Right lobe of liver (tissue), 4 donors: ENCODE measurements at regions not wholly inside any gene's neighbourhood (a gene's known extent, or its start where the extent isn't known, plus 50 kb on each side); places are given as distances from the start of the nearest gene placed in this dataset.

Experiments
- POLR2A ChIP-seq: fragments of 450-650 bp; IDR thresholded peaks from one replicate; pipeline ENCODE4 v1.6.1; 2017; ENCODE audit warnings: antibody characterized with exemption, mild to moderate bottlenecking
- TF ChIP-seq, protein P1 (sequence below), 4 donors: fragments of 200-600 bp in 3 of 4; fragments of 450-650 bp in 1 of 4; IDR thresholded peaks; one replicate each; pipeline versions ENCODE4 v1.5.1 to v1.8.0; 2016 to 2022; ENCODE audit warnings: antibody characterized with exemption in 4 of 4, mild to moderate bottlenecking in 2 of 4
- donor health status: DM: no; HTN: no; CAD: no.
- donor health status: DM: no; HTN: no; CAD: no.
- donor health status: DM: no; HTN: yes; CAD: no.

DNA sequence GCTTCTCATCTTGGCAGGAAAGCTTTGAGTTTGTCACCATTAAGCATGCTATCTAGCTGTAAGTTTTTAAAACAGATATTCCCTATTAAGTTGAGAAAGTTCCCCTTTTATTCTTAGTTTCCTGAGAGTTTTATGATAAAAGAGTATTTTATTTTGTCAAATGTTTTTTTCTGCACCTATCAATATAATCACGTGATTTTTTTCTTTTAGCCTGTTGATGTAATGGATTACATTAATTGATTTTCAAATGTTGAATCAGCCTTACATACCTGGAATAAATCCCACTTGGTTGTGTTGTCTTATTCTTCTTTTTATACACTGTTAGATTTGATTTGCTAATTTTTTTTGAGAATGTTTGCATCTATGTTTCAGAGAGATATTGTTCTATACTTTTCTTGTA lies 179.5 kb downstream of the ZNF621 start:
- TF ChIP-seq, protein P1, sequence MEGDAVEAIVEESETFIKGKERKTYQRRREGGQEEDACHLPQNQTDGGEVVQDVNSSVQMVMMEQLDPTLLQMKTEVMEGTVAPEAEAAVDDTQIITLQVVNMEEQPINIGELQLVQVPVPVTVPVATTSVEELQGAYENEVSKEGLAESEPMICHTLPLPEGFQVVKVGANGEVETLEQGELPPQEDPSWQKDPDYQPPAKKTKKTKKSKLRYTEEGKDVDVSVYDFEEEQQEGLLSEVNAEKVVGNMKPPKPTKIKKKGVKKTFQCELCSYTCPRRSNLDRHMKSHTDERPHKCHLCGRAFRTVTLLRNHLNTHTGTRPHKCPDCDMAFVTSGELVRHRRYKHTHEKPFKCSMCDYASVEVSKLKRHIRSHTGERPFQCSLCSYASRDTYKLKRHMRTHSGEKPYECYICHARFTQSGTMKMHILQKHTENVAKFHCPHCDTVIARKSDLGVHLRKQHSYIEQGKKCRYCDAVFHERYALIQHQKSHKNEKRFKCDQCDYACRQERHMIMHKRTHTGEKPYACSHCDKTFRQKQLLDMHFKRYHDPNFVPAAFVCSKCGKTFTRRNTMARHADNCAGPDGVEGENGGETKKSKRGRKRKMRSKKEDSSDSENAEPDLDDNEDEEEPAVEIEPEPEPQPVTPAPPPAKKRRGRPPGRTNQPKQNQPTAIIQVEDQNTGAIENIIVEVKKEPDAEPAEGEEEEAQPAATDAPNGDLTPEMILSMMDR (IDR thresholded peaks at IDR 0.05) = no peak
- TF ChIP-seq POLR2A = no peak
